NCI-H2029 treated with DMSO at 0.1 percent for 48 hours (cell line): ENCODE measurements at regions not wholly inside any gene's neighbourhood (a gene's known extent, or its start where the extent isn't known, plus 50 kb on each side); places are given as distances from the start of the nearest gene placed in this dataset.

Source experiments
- DNase-seq: peaks from one replicate; lab custom pipeline; 2025; lab: John Stamatoyannopoulos, UW

DNA sequence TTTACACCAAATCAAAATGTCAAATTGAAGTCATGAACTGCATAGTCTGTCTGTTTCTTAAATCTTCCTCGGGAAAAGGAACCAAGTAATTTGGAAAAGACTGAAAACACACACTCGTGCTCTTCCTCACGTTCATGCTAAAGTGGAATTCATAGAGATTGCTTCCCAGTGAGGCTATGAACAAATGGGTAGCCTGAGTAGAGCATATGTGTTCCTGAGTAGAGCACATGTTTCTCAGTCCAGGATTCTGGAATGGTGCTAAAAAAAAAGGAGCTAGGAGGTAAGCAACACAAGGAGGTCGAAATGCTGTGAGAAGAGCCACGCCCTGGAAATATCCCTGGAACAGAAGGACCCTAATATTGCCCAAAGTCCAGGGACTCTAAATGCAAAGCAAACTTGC, 494.2 kb upstream of the THBS1 start:
- DNase-seq, result no peak

DNA sequence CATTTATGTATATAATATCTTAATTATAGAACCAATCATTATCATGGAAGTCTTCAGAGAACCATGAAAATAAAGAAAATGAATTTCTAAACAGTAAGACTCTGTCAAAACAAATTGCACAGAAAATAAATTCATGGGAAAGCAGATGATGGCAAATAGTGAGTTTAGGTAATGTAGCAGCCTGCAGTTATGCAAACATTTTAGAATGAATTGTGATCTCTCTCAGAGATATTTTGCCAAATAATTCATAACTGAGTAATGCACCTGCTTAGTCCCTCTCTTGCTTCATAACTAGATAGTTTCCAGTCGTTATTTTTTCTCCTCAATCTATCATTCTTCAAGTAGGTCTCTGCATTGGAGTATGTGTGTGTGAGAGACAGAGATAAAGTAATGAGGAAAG, 492.7 kb upstream of the THBS1 start:
- no peak for DNase-seq

GRCh38 chr15:39092354-39092753, 488.5 kb upstream of the THBS1 start:
- DNase-seq, result no peak

DNA sequence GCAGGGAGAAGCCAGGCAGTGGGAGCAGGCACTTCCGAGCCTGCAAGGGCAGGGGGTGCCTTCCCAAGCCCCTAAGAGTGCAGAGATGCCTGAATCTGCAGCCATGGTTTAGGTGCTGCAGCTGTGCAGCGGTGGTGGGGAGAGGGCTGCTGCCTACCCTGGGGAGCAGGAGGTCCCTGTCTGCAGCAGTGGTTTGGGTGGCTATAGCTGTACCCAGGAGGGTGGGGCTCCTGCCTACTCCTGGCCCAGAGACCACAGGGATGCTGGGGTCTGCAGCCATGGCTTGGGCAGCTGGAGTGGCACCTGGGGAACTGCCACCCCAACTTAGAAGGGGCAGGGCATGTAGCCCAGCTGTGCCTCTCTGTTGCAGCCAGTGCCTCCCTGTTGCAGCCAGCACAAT, 488.1 kb upstream of the THBS1 start:
- DNase-seq, result no peak

- no peak for DNase-seq
Observed at GRCh38 chr15:39094116-39094515, 486.8 kb upstream of the THBS1 start.

GRCh38 chr15:39095218-39095879, 485.5 kb upstream of the THBS1 start:
- DNase-seq, result no peak

DNA sequence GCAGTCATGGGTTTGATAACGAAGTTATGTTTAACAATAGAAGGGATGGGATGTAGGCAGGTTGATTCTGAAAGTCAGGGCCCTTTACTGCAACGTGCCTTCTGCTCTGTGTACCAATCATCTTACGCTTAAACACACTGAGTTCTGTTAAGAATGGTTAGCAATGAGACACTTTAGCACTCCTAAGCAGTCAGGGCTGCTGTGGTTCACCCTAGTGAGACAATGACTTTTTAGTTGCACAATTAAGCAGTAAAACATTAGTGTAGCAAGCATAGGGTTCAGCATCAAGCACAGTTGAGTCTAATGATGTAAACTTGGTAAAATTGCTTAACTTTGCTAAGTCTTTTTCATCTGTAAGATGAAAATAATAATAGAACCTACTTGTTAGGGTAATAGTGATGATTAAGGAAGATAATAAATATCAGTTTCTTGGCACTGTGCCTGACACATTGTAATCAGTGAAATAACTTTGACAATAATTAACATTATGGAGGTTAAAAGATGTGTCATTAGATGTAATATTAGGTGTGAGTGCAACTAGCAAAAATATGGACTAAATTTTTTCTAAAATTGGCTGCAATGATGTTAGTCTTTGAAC, 484.2 kb upstream of the THBS1 start:
- no peak for DNase-seq

DNA sequence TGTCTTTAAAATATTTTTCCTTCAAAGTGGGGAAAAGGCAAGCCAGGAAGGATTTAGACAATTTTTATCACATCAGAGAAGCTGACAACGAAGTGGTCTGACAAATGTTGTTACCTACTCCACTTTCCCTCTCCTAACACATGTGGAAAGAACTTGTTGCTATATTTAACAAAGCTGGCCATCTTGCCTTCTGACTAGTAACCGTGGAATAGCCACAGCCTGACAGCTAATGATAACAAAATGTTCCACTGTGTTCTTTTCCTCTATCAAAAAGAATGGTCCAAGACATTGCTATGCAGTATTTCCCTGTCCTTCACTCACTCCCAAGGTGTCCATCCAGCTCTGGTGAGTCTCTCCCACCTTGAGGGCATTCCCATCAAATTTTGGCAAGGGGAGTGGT, 481.4 kb upstream of the THBS1 start:
- DNase-seq, result no peak

- DNase-seq, result no peak
Observed at GRCh38 chr15:39100106-39100660, 480.7 kb upstream of the THBS1 start.

GRCh38 chr15:39102431-39102830, 478.4 kb upstream of the THBS1 start:
- no peak for DNase-seq

DNA sequence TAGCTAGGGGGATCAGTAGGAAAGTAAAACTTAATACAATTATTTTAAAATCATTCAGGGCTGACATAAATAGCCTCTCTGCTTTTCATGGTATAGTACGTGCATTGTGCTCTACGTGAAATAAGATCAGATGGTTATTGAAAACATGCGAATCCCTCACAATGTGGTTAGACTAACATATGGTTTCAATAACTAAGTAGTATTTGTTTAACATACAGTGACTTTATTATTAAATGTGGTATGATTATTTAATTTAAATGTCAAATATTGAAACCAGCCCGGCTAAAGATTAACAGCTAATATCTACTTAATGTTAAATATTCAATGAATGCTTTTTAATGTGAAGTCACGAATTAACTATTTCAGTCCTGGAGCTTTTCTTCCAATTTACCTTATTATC, 473.9 kb upstream of the THBS1 start:
- no peak for DNase-seq

GRCh38 chr15:39108021-39108420, 472.9 kb upstream of the THBS1 start:
- no peak for DNase-seq

DNA sequence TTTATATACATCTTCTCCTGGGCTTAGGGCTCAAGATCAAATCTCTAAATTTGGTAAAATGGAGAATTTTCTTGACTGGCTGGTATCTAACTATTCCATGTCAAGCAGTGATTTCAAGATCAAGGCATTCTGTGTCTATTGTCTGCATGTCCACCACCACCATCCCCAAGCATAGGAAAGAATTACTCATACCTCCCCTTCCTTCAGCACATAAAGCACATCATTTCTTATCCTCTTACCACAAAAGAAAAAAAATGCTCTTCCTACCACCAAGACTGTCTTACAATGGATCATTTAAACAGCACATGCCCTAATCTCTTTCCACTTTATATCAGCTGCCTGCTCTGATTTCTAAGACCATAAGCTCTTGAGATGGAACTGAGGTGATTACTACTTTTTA, 470.5 kb upstream of the THBS1 start:
- no peak for DNase-seq

- DNase-seq, result no peak
Observed at GRCh38 chr15:39110746-39111145, 470.1 kb upstream of the THBS1 start.

- DNase-seq, result no peak
Observed at GRCh38 chr15:39113741-39114140, 467.1 kb upstream of the THBS1 start.

DNA sequence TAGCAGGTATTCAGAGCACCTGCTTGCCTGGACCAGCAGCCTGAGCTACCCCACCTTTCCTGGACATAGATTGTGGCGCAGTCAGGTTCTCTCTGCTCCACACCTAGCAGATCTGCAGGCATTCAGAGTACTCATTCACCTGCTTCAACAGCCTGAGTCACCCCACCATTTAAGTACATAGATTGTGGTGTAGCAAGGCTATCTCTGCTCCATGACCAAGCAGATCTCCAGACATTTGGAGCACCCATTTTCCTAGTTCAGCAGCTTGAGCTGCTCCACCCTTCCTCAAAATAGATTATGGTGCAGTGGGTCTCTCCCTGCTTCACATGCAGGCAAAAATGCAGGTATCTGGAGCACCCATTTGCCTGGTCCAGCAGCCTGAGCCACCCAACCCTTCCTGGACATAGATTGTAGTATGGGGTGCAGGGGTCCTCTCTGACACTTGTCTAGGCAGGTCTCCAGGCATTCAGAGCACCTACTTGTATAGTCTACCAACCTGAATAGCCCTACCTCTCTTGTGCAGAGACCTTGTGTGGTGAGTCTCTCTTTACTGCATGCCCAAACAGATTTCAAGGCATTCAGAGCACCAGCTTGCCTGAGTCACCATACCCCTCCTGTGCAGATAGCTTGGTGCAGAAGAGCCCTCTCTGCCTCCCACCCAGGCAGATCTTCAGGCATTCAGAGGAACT, 466.0 kb upstream of the THBS1 start:
- no peak for DNase-seq

DNA sequence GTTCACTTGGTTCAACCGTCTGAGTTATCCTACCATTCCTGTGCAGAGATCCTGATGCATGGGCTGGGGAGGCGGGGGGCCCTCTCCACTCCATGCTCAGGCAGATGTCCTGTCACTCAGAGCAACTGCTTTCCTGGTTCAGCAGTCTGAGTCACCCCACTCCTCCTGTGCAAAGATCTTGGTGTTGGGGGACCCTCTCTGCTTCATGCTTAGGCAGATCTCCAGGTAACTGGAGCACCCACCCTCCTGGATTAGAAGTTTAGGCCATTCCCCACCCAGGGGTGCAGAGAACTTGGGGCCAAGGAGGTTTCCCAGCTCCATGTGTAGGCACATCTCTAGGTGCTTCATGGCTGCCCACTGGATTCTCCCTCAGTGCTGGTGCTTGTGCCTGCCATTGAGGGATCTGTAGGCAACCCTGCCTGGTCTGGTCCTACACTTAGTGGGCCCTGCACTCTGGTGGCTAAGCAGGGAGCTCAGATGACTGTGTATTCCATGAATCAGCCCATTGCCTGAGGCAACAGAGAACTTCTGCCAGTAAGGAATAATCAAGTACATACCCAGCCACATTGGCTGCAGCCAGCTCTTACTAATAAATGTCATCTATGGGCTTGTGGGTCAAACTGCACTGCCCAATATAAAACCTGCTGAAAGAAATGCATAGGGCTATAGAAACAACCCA, 465.4 kb upstream of the THBS1 start:
- no peak for DNase-seq

DNA sequence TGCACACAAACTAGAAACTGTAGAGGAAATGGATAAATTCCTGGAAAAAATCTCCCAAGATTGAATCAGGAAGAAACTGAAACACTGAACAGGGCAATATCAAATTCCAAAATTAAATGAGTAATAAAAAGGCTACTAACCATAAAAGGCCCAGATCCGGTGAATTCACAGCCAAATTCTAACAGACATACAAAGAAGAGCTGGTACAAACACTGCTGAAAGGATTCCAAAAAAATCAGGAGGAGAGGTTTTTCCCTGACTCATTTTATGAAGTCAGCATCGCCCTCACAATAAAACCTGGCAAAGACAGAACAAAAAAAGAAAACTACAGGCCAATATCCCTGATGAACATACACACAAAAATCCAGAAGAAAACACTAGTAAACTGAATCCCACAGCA, 462.4 kb upstream of the THBS1 start:
- no peak for DNase-seq

DNA sequence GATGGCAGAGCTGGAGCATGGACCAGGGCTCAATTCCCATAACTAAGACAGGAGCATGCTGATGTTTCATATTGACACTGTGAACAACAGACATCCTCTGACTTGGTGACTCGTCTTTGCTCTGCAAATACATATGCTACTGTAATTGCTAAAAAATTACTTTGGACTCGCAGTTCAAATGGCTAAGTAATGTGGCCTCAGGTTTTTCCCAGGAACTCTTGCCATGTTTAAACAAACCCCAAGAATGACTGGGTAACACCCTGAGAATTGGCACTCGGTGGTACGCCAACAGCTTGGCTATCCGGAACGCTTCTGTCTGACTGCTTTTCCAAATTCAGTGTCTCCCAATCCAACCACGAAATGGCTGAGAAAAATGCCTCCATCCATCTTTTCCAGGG, 456.7 kb upstream of the THBS1 start:
- DNase-seq, result no peak

DNA sequence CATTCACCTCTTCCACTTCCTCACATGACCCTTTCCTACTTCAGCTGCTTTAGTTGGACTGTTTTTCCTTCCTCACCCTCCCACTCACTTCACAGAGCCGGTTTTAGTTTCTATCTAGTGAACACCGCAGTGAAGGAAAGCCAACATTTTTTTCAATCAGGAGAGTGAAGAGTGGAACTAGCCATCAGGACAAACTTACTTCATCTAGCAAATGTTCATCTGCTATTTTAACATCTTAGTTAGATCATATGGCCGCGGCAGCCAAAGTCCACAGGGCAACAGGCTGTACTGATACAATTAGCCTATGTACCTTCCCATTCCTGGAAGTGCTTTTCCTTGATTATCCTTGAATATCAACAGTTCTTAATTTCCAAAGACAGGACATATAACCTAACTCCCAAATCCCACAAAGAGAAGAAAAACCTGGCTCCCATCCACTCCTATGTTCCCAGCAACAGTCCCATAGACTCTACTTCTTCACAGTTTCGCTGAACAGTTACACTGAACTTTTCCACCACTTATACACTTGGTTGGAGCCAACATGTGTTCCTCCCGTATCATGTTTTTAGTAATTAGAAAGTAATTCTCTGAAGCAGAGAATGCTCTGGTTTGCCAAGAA, 456.2 kb upstream of the THBS1 start:
- DNase-seq, result no peak

- no peak for DNase-seq
Observed at GRCh38 chr15:39125226-39125625, 455.7 kb upstream of the THBS1 start.

GRCh38 chr15:39125904-39126303, 455.0 kb upstream of the THBS1 start:
- DNase-seq, result no peak
